ENCODE measurements at regions not wholly inside any gene's neighbourhood (a gene's known extent, or its start where the extent isn't known, plus 50 kb on each side); places are given as distances from the start of the nearest gene placed in this dataset.

DNA sequence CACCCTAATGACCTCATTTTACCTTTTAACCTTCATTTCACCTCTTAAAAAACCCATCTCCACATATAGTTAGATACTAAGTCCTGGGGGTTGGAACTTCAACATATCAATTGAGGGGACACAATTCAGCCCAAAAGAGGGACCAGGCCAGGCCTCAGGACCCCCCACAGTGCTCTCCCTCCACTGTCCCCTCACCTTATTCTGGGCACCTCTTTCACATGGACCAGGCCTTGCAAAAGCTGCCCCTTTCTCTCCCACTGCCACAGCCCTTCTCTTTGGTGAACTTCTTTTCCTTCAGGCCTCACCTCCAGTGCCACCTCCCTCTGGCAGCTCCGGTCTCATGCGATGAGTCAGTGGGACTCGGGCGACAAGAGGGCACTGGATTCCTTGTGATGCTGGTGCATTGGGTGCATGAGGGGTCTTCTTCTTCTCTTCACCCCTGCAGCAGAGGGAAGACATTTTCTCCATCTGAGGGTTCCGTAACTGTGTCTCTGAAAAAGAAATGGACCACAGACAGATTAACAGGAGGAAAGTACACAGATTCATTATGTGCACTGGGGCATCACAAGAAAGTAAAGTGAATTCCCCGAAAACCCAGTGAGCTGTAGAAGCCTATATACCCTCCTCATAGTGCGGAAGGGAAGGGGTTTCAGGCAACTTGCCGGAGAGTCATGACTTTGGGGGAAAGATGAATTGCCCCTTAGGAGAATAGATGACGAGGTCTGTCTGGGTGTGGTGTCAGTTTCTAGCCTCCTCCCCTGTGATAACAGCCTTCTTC lies 288.7 kb upstream of the IGFBP3 start:
- H3K4me2 ChIP-seq (ENCODE audit: low read length): no peak overlapping the region
- ChIA-PET CTCF (ENCODE audit: unreplicated experiment) (no interaction called here), POLR2A (no interaction called here)
- no peak for DNase-seq (ENCODE audit: low spot score)
- H3K27ac ChIP-seq (ENCODE audit: low read depth, low read length, poor library complexity, severe bottlenecking): no peak overlapping the region
- BruUV-seq (replicated peaks): no TSS peak
- H3K4me3 ChIP-seq (ENCODE audit: low read depth, low read length, poor library complexity, severe bottlenecking): no peak overlapping the region
- intact Hi-C loops (cut with micrococcal nuclease; ENCODE audit: unreplicated experiment): no loop called here
- no peaks in the 10 kb centered on the region for H3K9me2 ChIP-seq (ENCODE audit: insufficient read depth, low read length)
- H4K20me1 ChIP-seq (ENCODE audit: insufficient read depth, low read length): no peaks in the 10 kb centered on the region
- no peak overlapping the region for H2AFZ ChIP-seq (ENCODE audit: low read length)
- no peaks in the 10 kb centered on the region for H3K79me2 ChIP-seq (ENCODE audit: insufficient read depth, low read depth, low read length)
- H3K9me3 ChIP-seq (ENCODE audit: low read length): no peaks in the 10 kb centered on the region
- H3K4me1 ChIP-seq (ENCODE audit: insufficient read depth, low read length, poor library complexity, severe bottlenecking): no peaks in the 10 kb centered on the region
- TF ChIP-seq, protein P1, sequence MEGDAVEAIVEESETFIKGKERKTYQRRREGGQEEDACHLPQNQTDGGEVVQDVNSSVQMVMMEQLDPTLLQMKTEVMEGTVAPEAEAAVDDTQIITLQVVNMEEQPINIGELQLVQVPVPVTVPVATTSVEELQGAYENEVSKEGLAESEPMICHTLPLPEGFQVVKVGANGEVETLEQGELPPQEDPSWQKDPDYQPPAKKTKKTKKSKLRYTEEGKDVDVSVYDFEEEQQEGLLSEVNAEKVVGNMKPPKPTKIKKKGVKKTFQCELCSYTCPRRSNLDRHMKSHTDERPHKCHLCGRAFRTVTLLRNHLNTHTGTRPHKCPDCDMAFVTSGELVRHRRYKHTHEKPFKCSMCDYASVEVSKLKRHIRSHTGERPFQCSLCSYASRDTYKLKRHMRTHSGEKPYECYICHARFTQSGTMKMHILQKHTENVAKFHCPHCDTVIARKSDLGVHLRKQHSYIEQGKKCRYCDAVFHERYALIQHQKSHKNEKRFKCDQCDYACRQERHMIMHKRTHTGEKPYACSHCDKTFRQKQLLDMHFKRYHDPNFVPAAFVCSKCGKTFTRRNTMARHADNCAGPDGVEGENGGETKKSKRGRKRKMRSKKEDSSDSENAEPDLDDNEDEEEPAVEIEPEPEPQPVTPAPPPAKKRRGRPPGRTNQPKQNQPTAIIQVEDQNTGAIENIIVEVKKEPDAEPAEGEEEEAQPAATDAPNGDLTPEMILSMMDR (conservative IDR thresholded peaks at IDR 0.05; ENCODE audit: low read length): no peak
- no peak for TF ChIP-seq EZH2phosphoT487 (IDR thresholded peaks at IDR 0.05; ENCODE audit: borderline replicate concordance, low read depth, low read length)
- H3K36me3 ChIP-seq (ENCODE audit: insufficient read depth, low read length): no peaks in the 10 kb centered on the region

DNA sequence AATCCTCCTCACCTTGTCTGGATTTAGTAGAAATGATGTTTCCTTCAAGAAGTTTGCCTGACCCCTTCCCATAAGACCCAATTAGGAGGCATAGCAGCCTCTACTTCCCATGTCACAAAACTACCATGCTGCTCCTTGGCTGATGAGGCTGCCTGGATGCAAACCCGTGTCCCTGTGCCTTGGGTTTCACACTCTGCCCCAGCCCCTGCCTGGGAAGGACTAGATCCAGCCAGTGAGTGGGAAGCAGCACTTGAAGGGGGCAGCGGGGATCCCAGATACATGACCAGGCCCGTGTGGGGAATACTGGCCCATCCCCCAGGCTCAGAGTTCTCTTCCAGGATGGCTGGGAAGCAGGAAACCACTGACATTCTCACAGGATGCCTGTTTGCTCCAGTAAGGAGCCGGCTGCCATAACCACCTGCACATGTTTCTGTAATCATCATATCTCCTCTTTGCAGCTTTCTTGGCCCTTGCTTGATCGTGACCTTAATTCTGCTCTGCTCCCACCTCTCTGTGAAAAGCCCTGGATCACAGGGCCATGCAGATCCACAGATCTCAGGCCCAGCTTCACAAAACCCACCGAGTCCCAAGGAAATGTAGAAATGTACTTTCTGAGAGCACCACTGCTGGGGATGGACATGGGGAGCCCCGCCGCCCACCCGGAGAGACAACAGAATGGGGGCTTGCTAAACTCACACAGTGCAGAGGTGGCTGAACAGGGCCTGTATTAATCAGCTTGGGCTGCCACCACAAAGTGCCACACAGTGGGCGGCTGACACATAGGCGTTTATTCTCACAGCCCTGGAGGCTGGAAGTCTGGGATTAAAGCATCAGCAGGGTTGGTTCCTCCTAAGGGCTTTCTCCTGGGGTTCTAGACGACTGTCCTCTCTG lies 287.8 kb upstream of the IGFBP3 start:
- no peaks in the 10 kb centered on the region for H3K79me2 ChIP-seq (ENCODE audit: insufficient read depth, low read depth, low read length)
- DNase-seq (ENCODE audit: low spot score): no peak
- H2AFZ ChIP-seq (ENCODE audit: low read length): no peak overlapping the region
- BruUV-seq (replicated peaks): no TSS peak
- intact Hi-C loops (cut with micrococcal nuclease; ENCODE audit: unreplicated experiment): no loop called here
- H3K9me3 ChIP-seq (ENCODE audit: low read length): no peaks in the 10 kb centered on the region
- H4K20me1 ChIP-seq (ENCODE audit: insufficient read depth, low read length): no peaks in the 10 kb centered on the region
- no peaks in the 10 kb centered on the region for H3K36me3 ChIP-seq (ENCODE audit: insufficient read depth, low read length)
- ChIA-PET CTCF (ENCODE audit: unreplicated experiment) (no interaction called here), POLR2A (no interaction called here)
- no peak overlapping the region for H3K4me2 ChIP-seq (ENCODE audit: low read length)
- TF ChIP-seq EZH2phosphoT487 (IDR thresholded peaks at IDR 0.05; ENCODE audit: borderline replicate concordance, low read depth, low read length): no peak
- TF ChIP-seq, protein P1 (conservative IDR thresholded peaks at IDR 0.05; ENCODE audit: low read length): no peak
- no peak overlapping the region for H3K27ac ChIP-seq (ENCODE audit: low read depth, low read length, poor library complexity, severe bottlenecking)
- H3K4me1 ChIP-seq (ENCODE audit: insufficient read depth, low read length, poor library complexity, severe bottlenecking): no peaks in the 10 kb centered on the region
- H3K4me3 ChIP-seq (ENCODE audit: low read depth, low read length, poor library complexity, severe bottlenecking): no peak overlapping the region
- H3K9me2 ChIP-seq (ENCODE audit: insufficient read depth, low read length): no peaks in the 10 kb centered on the region
